ENCODE measurements at regions not wholly inside any gene's neighbourhood (a gene's known extent, or its start where the extent isn't known, plus 50 kb on each side); places are given as distances from the start of the nearest gene placed in this dataset.
"Not testable (repeated sequence)": the region's sequence is repeated elsewhere in the genome, so short reads cannot be mapped to it uniquely, and the experiment has no call there.

- no peak for TF ChIP-seq CTCF (IDR thresholded peaks at IDR 0.05)
- Mint-ChIP-seq H3K9me3 (no peaks in the 10 kb centered on the region), H3K27ac (no peak overlapping the region), H3K4me3 (no peak overlapping the region), H3K27me3 (ENCODE audit: insufficient read depth) (no peaks in the 10 kb centered on the region), H3K4me1 (ENCODE audit: low read depth) (no peaks in the 10 kb centered on the region), H3K36me3 (ENCODE audit: low read depth) (no peaks in the 10 kb centered on the region)
- DNase-seq = no peak
Measured at GRCh38 chr1:65595724-65596123, 175.3 kb downstream of the LEPR start.

DNA sequence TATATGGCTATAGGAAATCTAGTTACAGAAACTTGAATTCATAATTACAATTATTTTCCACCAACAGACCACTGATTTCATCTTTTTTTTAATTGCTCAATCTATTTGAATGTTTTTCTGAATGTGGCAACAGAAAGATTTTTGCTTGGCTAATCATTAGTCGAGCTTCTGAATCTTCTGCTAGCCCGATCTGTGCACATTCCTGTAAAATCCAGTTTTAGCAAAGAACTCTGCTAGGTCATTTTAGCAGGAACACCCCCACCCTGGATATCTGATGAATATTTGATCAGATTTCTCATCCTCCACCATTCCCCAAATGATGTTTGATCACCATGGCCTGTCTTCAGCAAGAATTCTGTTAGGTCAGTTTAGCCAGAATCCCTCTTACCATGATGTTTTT is 176.3 kb downstream of the LEPR start:
- no peaks in the 10 kb centered on the region for H3K36me3 Mint-ChIP-seq (ENCODE audit: low read depth)
- DNase-seq = no peak
- no peaks in the 10 kb centered on the region for H3K27me3 Mint-ChIP-seq (ENCODE audit: insufficient read depth)
- no peaks in the 10 kb centered on the region for H3K4me1 Mint-ChIP-seq (ENCODE audit: low read depth)
- H3K4me3 Mint-ChIP-seq = no peak overlapping the region
- H3K27ac Mint-ChIP-seq = no peak overlapping the region
- H3K9me3 Mint-ChIP-seq = no peaks in the 10 kb centered on the region
- no peak for TF ChIP-seq CTCF (IDR thresholded peaks at IDR 0.05)

DNA sequence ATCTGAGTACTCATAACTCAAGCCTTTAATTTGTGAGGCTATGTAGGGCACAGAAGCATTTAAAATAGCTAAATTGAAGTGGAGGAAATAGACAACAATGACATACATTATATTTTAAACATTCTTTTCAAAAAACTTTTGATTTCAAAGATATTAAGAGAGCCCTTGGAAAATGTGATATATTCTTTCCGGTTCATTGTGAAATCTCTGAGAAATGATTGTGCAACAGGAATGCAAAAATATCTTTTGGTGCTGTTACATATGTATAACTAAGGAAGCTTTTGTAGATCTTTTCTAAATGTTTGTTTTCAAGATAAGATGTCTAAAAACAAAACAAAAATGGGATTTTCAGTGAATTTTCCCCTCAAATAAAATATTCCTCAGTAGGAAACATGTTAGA is 185.2 kb downstream of the LEPR start:
- Mint-ChIP-seq H3K27me3 (ENCODE audit: insufficient read depth) (no peaks in the 10 kb centered on the region), H3K4me3 (no peak overlapping the region), H3K36me3 (ENCODE audit: low read depth) (no peaks in the 10 kb centered on the region), H3K4me1 (ENCODE audit: low read depth) (peaks cover 12% of the 10 kb centered on the region), H3K27ac (no peak overlapping the region), H3K9me3 (no peaks in the 10 kb centered on the region)
- no peak for TF ChIP-seq CTCF (IDR thresholded peaks at IDR 0.05)
- DNase-seq = no peak

- Mint-ChIP-seq H3K36me3 (ENCODE audit: low read depth) (no peaks in the 10 kb centered on the region), H3K27me3 (ENCODE audit: insufficient read depth) (no peaks in the 10 kb centered on the region; the same call in 1 of the 2 replicates), H3K4me1 (ENCODE audit: low read depth) (peaks cover 12% of the 10 kb centered on the region), H3K27ac (no peak overlapping the region), H3K4me3 (no peak overlapping the region), H3K9me3 (no peaks in the 10 kb centered on the region)
- no peak for TF ChIP-seq CTCF (IDR thresholded peaks at IDR 0.05)
- no peak for DNase-seq
Measured at GRCh38 chr1:65606426-65606825, 186.0 kb downstream of the LEPR start.

GRCh38 chr1:65613884-65614283 is 178.8 kb upstream of the PDE4B start:
- H3K4me1 Mint-ChIP-seq (ENCODE audit: low read depth) = peaks cover 17% of the 10 kb centered on the region
- no peak overlapping the region for H3K27ac Mint-ChIP-seq
- TF ChIP-seq CTCF (IDR thresholded peaks at IDR 0.05) = no peak
- no peaks in the 10 kb centered on the region for H3K9me3 Mint-ChIP-seq
- no peaks in the 10 kb centered on the region; the same call in 1 of the 2 replicates for H3K27me3 Mint-ChIP-seq (ENCODE audit: insufficient read depth)
- no peak overlapping the region for H3K4me3 Mint-ChIP-seq
- no peak for DNase-seq
- H3K36me3 Mint-ChIP-seq (ENCODE audit: low read depth) = no peaks in the 10 kb centered on the region

DNA sequence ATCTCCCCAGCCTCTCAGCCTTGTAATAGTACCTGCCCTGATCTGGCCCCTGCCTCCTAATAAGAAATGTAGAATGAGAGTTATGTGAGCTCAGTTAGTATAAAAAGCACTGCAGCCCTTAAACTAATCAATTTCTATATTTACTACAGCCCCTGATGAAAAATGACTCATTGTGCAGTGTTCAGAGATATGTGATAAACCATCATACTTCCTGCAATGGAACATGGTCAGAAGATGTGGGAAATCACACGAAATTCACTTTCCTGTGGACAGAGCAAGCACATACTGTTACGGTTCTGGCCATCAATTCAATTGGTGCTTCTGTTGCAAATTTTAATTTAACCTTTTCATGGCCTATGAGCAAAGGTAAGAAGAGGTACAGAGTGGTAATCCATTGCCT is 176.8 kb upstream of the PDE4B start:
- no peak for TF ChIP-seq CTCF (IDR thresholded peaks at IDR 0.05)
- no peaks in the 10 kb centered on the region for H3K9me3 Mint-ChIP-seq
- H3K36me3 Mint-ChIP-seq (ENCODE audit: low read depth) = no peaks in the 10 kb centered on the region
- no peak overlapping the region for H3K4me3 Mint-ChIP-seq
- peaks cover 17% of the 10 kb centered on the region for H3K4me1 Mint-ChIP-seq (ENCODE audit: low read depth)
- H3K27ac Mint-ChIP-seq = no peak overlapping the region
- DNase-seq = no peak
- H3K27me3 Mint-ChIP-seq (ENCODE audit: insufficient read depth) = no peaks in the 10 kb centered on the region; the same call in 1 of the 2 replicates

- peak overlapping the region; percentile 5; the same call in 1 of the 2 replicates for H3K27ac Mint-ChIP-seq
- not testable (repeated sequence) for H3K27me3 Mint-ChIP-seq (ENCODE audit: insufficient read depth); H3K9me3 Mint-ChIP-seq; H3K36me3 Mint-ChIP-seq (ENCODE audit: low read depth)
- DNase-seq = peak; percentile 41
- H3K4me1 Mint-ChIP-seq (ENCODE audit: low read depth) = peaks cover 25% of the 10 kb centered on the region
- peak overlapping the region; percentile 5; the same call in 1 of the 2 replicates for H3K4me3 Mint-ChIP-seq
Measured at GRCh38 chr1:65621721-65622120, 171.0 kb upstream of the PDE4B start.
